GM10847 (cell line): ENCODE measurements at regions not wholly inside any gene's neighbourhood (a gene's known extent, or its start where the extent isn't known, plus 50 kb on each side); places are given as distances from the start of the nearest gene placed in this dataset.

Experiments
- POLR2A ChIP-seq: IDR thresholded peaks from 2 replicates; pipeline ENCODE4 v1.6.1; 2011; ENCODE audit not compliant: insufficient read length; ENCODE audit errors: extremely low read depth

- no peak for TF ChIP-seq POLR2A
These were observed 124.5 kb downstream of the NCOR2 start for GRCh38 chr12:124442772-124443445.

GRCh38 chr12:124442281-124442680 is 125.1 kb downstream of the NCOR2 start:
- no peak for TF ChIP-seq POLR2A

GRCh38 chr12:124441443-124442194 is 125.8 kb downstream of the NCOR2 start:
- TF ChIP-seq POLR2A, result no peak

GRCh38 chr12:124440841-124441381 is 126.5 kb downstream of the NCOR2 start:
- no peak for TF ChIP-seq POLR2A

- no peak for TF ChIP-seq POLR2A
These were observed 127.3 kb downstream of the NCOR2 start for GRCh38 chr12:124440031-124440626.

- TF ChIP-seq POLR2A, result no peak
These were observed 128.9 kb downstream of the NCOR2 start for GRCh38 chr12:124438437-124439056.

- TF ChIP-seq POLR2A, result no peak
These were observed 129.6 kb downstream of the NCOR2 start for GRCh38 chr12:124437617-124438436.

GRCh38 chr12:124437121-124437520 is 130.3 kb downstream of the NCOR2 start:
- TF ChIP-seq POLR2A, result no peak

GRCh38 chr12:124436366-124436765 is 131.0 kb downstream of the NCOR2 start:
- no peak for TF ChIP-seq POLR2A

- TF ChIP-seq POLR2A, result no peak
These were observed 131.5 kb downstream of the NCOR2 start for GRCh38 chr12:124435806-124436345.

GRCh38 chr12:124434951-124435805 is 132.2 kb downstream of the NCOR2 start:
- TF ChIP-seq POLR2A, result no peak

GRCh38 chr12:124434354-124434753 is 133.1 kb downstream of the NCOR2 start:
- TF ChIP-seq POLR2A, result no peak

- no peak for TF ChIP-seq POLR2A
These were observed 133.5 kb downstream of the NCOR2 start for GRCh38 chr12:124433879-124434278.

GRCh38 chr12:124433147-124433874 is 134.1 kb downstream of the NCOR2 start:
- TF ChIP-seq POLR2A, result no peak
